Esophagus muscularis mucosa (tissue), 4 donors: ENCODE measurements at regions not wholly inside any gene's neighbourhood (a gene's known extent, or its start where the extent isn't known, plus 50 kb on each side); places are given as distances from the start of the nearest gene placed in this dataset.

Source experiments
- DNase-seq: peaks from one replicate; pipeline ENCODE4 v3.0.0-alpha.2; 2017; ENCODE audit errors: extremely low spot score
- H3K27ac ChIP-seq, 4 donors: fragments of 200-600 bp; sonication (generic); replicated peaks in 1 of 4; 1 replicate in 3 of 4; 2 replicates in 1 of 4; pipeline ENCODE4 v1.5.1; 2016 to 2019; ENCODE audit warnings: mild to moderate bottlenecking in 1 of 4
- H3K27me3 ChIP-seq, 4 donors: fragments of 200-600 bp; sonication (generic); one replicate each; pipeline versions ENCODE4 v1.5.1 to v1.6.0; 2016 to 2019
- H3K36me3 ChIP-seq, 4 donors: fragments of 200-600 bp; sonication (generic); one replicate each; pipeline ENCODE4 v1.5.1; 2016 to 2019
- H3K4me1 ChIP-seq, 4 donors: fragments of 200-600 bp; sonication (generic); one replicate each; pipeline ENCODE4 v1.5.1; 2016 to 2019
- H3K4me3 ChIP-seq, 4 donors: fragments of 200-600 bp; sonication (generic); 1 replicate in 2 of 4; 2 replicates in 2 of 4; pipeline ENCODE4 v1.5.1; 2016 to 2019; ENCODE audit warnings: mild to moderate bottlenecking in 4 of 4, moderate library complexity in 1 of 4
- H3K9me3 ChIP-seq, 4 donors: fragments of 200-600 bp; sonication (generic); 1 replicate in 3 of 4; 2 replicates in 1 of 4; pipeline ENCODE4 v1.5.1; 2016 to 2019
- EP300 ChIP-seq: sonication (generic); formaldehyde crosslinking; IDR thresholded peaks from one replicate; pipeline ENCODE4 v1.6.1; 2017; ENCODE audit warnings: antibody characterized with exemption
- POLR2A ChIP-seq: fragments of 450-650 bp; IDR thresholded peaks from one replicate; pipeline ENCODE4 v1.6.1; 2017; ENCODE audit warnings: antibody characterized with exemption, moderate library complexity, mild to moderate bottlenecking, low read depth
- POLR2AphosphoS5 ChIP-seq, 2 donors: sonication (generic); formaldehyde crosslinking; IDR thresholded peaks; one replicate each; pipeline ENCODE4 v1.6.1; 2017; ENCODE audit warnings: antibody characterized with exemption in 2 of 2
- WGBS: methylation state at CpG from one replicate; pipeline ENCODE4 v1.1.5; 2018; 5-methylcytosine and 5-hydroxymethylcytosine counted together
- intact Hi-C: fragments of 100-400 bp; cut with DNase I; formaldehyde crosslinking; loops from one replicate; pipeline ENCODE4 v1.15.1; 2023
- TF ChIP-seq, protein P1 (sequence below), 3 experiments: fragments of 200-600 bp in 2 of 3; fragments of 450-650 bp in 1 of 3; sonication (generic) in 2 of 3; IDR thresholded peaks; one replicate each; pipeline ENCODE4 v1.5.1; 2017 to 2019; ENCODE audit warnings: antibody characterized with exemption in 3 of 3, mild to moderate bottlenecking in 2 of 3, moderate library complexity in 1 of 3

- Histone ChIP-seq H3K27me3 (no peaks in the 10 kb centered on the region), H3K36me3 (no peaks in the 10 kb centered on the region), H3K9me3 (no peaks in the 10 kb centered on the region), H3K4me3 (no peak overlapping the region), H3K27ac (no peak overlapping the region), H3K4me1 (no peaks in the 10 kb centered on the region)
- intact Hi-C loops = no loop called here
- no peak for DNase-seq
- WGBS = 50% methylated on average over 1 of the region's 1 CpG
- no peak for TF ChIP-seq POLR2A
- TF ChIP-seq, protein P1, sequence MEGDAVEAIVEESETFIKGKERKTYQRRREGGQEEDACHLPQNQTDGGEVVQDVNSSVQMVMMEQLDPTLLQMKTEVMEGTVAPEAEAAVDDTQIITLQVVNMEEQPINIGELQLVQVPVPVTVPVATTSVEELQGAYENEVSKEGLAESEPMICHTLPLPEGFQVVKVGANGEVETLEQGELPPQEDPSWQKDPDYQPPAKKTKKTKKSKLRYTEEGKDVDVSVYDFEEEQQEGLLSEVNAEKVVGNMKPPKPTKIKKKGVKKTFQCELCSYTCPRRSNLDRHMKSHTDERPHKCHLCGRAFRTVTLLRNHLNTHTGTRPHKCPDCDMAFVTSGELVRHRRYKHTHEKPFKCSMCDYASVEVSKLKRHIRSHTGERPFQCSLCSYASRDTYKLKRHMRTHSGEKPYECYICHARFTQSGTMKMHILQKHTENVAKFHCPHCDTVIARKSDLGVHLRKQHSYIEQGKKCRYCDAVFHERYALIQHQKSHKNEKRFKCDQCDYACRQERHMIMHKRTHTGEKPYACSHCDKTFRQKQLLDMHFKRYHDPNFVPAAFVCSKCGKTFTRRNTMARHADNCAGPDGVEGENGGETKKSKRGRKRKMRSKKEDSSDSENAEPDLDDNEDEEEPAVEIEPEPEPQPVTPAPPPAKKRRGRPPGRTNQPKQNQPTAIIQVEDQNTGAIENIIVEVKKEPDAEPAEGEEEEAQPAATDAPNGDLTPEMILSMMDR (IDR thresholded peaks at IDR 0.05) = no peak
- TF ChIP-seq POLR2AphosphoS5 (IDR thresholded peaks at IDR 0.05) = no peak
- TF ChIP-seq EP300 = no peak
Observed at GRCh38 chr3:132857317-132857716, 135.1 kb upstream of the NPHP3 start.

GRCh38 chr3:132854856-132855535 is 132.8 kb upstream of the NPHP3 start:
- no peaks in the 10 kb centered on the region for H3K4me1 ChIP-seq
- 93% methylated on average over 2 of the region's 6 CpGs for WGBS
- H3K36me3 ChIP-seq = no peaks in the 10 kb centered on the region
- intact Hi-C loops = no loop called here
- H3K27ac ChIP-seq = no peak overlapping the region
- DNase-seq = no peak
- H3K4me3 ChIP-seq = no peak overlapping the region
- no peaks in the 10 kb centered on the region for H3K27me3 ChIP-seq
- H3K9me3 ChIP-seq = peaks cover 0 to 9% (median 2%) of the 10 kb centered on the region in 4 donors
- TF ChIP-seq EP300 (no peak), POLR2AphosphoS5 (IDR thresholded peaks at IDR 0.05) (no peak), POLR2A (no peak)
- TF ChIP-seq, protein P1 (IDR thresholded peaks at IDR 0.05) = no peak

GRCh38 chr3:132847849-132848625 is 125.8 kb upstream of the NPHP3 start:
- Histone ChIP-seq H3K36me3 (no peaks in the 10 kb centered on the region), H3K4me3 (no peak overlapping the region), H3K4me1 (peaks cover 0 to 9% (median 5%) of the 10 kb centered on the region in 4 donors), H3K27me3 (no peaks in the 10 kb centered on the region), H3K27ac (no peak overlapping the region), H3K9me3 (peaks cover 0 to 9% (median 2%) of the 10 kb centered on the region in 4 donors)
- intact Hi-C loops = no loop called here
- DNase-seq = no peak
- WGBS = 57% methylated on average over 7 of the region's 7 CpGs
- no peak for TF ChIP-seq POLR2AphosphoS5 (IDR thresholded peaks at IDR 0.05)
- no peak for TF ChIP-seq EP300
- no peak for TF ChIP-seq POLR2A
- TF ChIP-seq, protein P1 (IDR thresholded peaks at IDR 0.05) = no peak

DNA sequence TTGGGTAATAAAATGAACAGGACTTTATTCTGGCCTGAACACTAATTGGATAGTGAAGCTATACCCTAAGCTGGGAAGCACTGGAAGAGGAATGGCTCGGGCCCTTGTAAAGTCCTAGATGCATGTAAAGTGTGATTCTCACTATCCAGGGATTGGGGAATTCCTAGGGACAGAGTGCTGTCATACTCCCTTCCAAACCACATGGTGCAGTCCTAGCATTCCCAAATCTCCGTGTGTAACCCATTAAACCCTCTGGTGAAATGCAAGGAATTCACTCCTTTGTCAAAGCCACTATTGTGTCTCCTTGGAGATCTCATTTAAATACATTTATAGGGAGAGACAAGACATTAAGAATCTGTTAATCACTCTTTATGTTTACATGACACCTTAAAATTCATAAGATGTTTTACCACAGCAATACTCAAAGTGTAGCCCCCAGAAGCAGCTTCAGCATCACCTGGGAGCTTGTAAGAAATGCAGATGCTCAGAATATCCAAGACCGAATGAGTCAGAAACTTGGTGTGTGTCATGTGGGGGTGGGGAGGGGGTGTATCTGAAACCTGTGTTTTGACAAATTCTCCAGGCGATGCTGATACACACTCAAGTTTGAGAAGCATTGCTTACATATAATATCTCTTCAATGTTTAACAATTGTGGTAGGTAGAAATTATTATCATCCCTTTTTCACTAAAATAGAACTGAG is 121.8 kb upstream of the NPHP3 start:
- 65% methylated on average over 4 of the region's 4 CpGs for WGBS
- Histone ChIP-seq H3K27ac (no peak overlapping the region), H3K9me3 (no peaks in the 10 kb centered on the region), H3K4me3 (no peak overlapping the region), H3K27me3 (no peaks in the 10 kb centered on the region), H3K36me3 (no peaks in the 10 kb centered on the region), H3K4me1 (peaks cover 0 to 9% (median 5%) of the 10 kb centered on the region in 4 donors)
- no peak for DNase-seq
- intact Hi-C loops = no loop called here
- TF ChIP-seq, protein P1 (IDR thresholded peaks at IDR 0.05) = no peak
- TF ChIP-seq POLR2A (no peak), POLR2AphosphoS5 (IDR thresholded peaks at IDR 0.05) (no peak), EP300 (no peak)
